ENCODE measurements at regions not wholly inside any gene's neighbourhood (a gene's known extent, or its start where the extent isn't known, plus 50 kb on each side); places are given as distances from the start of the nearest gene placed in this dataset.

GRCh38 chr6:104527311-104527710 lies 332.4 kb downstream of the HACE1 start:
- no peak overlapping the region for H3K27ac ChIP-seq
- WGBS = 69% methylated on average over 7 of the region's 7 CpGs
- DNase-seq (ENCODE audit: low spot score in 2 of 2) = no peak

GRCh38 chr6:104526376-104526775 lies 333.3 kb downstream of the HACE1 start:
- Histone ChIP-seq H3K9me3 (no peaks in the 10 kb centered on the region), H3K36me3 (no peaks in the 10 kb centered on the region), H3K4me3 (no peak overlapping the region), H3K27ac (no peak overlapping the region), H3K27me3 (no peaks in the 10 kb centered on the region), H3K4me1 (peaks cover 6% of the 10 kb centered on the region)
- TF ChIP-seq POLR2A (IDR thresholded peaks at IDR 0.05) (no peak), POLR2AphosphoS5 (IDR thresholded peaks at IDR 0.05) (no peak)
- TF ChIP-seq, protein P1, sequence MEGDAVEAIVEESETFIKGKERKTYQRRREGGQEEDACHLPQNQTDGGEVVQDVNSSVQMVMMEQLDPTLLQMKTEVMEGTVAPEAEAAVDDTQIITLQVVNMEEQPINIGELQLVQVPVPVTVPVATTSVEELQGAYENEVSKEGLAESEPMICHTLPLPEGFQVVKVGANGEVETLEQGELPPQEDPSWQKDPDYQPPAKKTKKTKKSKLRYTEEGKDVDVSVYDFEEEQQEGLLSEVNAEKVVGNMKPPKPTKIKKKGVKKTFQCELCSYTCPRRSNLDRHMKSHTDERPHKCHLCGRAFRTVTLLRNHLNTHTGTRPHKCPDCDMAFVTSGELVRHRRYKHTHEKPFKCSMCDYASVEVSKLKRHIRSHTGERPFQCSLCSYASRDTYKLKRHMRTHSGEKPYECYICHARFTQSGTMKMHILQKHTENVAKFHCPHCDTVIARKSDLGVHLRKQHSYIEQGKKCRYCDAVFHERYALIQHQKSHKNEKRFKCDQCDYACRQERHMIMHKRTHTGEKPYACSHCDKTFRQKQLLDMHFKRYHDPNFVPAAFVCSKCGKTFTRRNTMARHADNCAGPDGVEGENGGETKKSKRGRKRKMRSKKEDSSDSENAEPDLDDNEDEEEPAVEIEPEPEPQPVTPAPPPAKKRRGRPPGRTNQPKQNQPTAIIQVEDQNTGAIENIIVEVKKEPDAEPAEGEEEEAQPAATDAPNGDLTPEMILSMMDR (IDR thresholded peaks at IDR 0.05) = no peak
- 63% methylated on average over 6 of the region's 6 CpGs for WGBS
- DNase-seq (ENCODE audit: low spot score in 2 of 2) = no peak

More at GRCh38 chr6:104527311-104527710, 332.4 kb downstream of the HACE1 start:
- Histone ChIP-seq H3K36me3 (no peaks in the 10 kb centered on the region), H3K27me3 (no peaks in the 10 kb centered on the region), H3K4me3 (no peak overlapping the region), H3K9me3 (no peaks in the 10 kb centered on the region), H3K4me1 (peaks cover 12% of the 10 kb centered on the region)
- TF ChIP-seq EP300 (IDR thresholded peaks at IDR 0.05) = no peak
- TF ChIP-seq, protein P1 (IDR thresholded peaks at IDR 0.05) = no peak
- TF ChIP-seq POLR2A (IDR thresholded peaks at IDR 0.05) = no peak
- TF ChIP-seq POLR2AphosphoS5 (IDR thresholded peaks at IDR 0.05) = no peak

GRCh38 chr6:104525677-104526322 lies 333.9 kb downstream of the HACE1 start:
- Histone ChIP-seq H3K4me3 (peak overlapping the region; percentile 9), H3K27ac (no peak overlapping the region), H3K27me3 (no peaks in the 10 kb centered on the region), H3K36me3 (no peaks in the 10 kb centered on the region), H3K9me3 (no peaks in the 10 kb centered on the region), H3K4me1 (peaks cover 6% of the 10 kb centered on the region)
- no peak for TF ChIP-seq POLR2A (IDR thresholded peaks at IDR 0.05)
- TF ChIP-seq, protein P1 (IDR thresholded peaks at IDR 0.05) = peak; percentile 52 to 84
- peak; percentile 71 to 81 for DNase-seq (ENCODE audit: low spot score in 2 of 2)
- WGBS = 20% methylated on average over 15 of the region's 15 CpGs

GRCh38 chr6:104522533-104522932 lies 337.2 kb downstream of the HACE1 start:
- TF ChIP-seq EP300 (IDR thresholded peaks at IDR 0.05) = no peak
- no peak for TF ChIP-seq POLR2A (IDR thresholded peaks at IDR 0.05)
- no peak for TF ChIP-seq POLR2AphosphoS5 (IDR thresholded peaks at IDR 0.05)
- TF ChIP-seq, protein P1 (IDR thresholded peaks at IDR 0.05) = no peak
- Histone ChIP-seq H3K4me3 (no peak overlapping the region), H3K27me3 (no peaks in the 10 kb centered on the region), H3K4me1 (peaks cover 6% of the 10 kb centered on the region), H3K9me3 (no peaks in the 10 kb centered on the region), H3K27ac (no peak overlapping the region), H3K36me3 (no peaks in the 10 kb centered on the region)
- WGBS = 85% methylated on average over 6 of the region's 6 CpGs
- no peak for DNase-seq (ENCODE audit: low spot score in 2 of 2)

GRCh38 chr6:104521176-104521575 lies 338.5 kb downstream of the HACE1 start:
- H3K27me3 ChIP-seq = no peaks in the 10 kb centered on the region
- DNase-seq (ENCODE audit: low spot score in 2 of 2) = no peak
- H3K4me1 ChIP-seq = peaks cover 6% of the 10 kb centered on the region
- WGBS = 73% methylated on average over 3 of the region's 3 CpGs
- TF ChIP-seq POLR2AphosphoS5 (IDR thresholded peaks at IDR 0.05) (no peak), EP300 (IDR thresholded peaks at IDR 0.05) (no peak), POLR2A (IDR thresholded peaks at IDR 0.05) (no peak)
- TF ChIP-seq, protein P1 (IDR thresholded peaks at IDR 0.05) = no peak
- H3K9me3 ChIP-seq = no peaks in the 10 kb centered on the region
- no peak overlapping the region for H3K4me3 ChIP-seq
- no peak overlapping the region for H3K27ac ChIP-seq
- no peaks in the 10 kb centered on the region for H3K36me3 ChIP-seq
